ENCODE measurements at regions not wholly inside any gene's neighbourhood (a gene's known extent, or its start where the extent isn't known, plus 50 kb on each side); places are given as distances from the start of the nearest gene placed in this dataset.

GRCh38 chr18:40019797-40020392, 1935.1 kb upstream of the PIK3C3 start:
- no peak for TF ChIP-seq ARNT (IDR thresholded peaks at IDR 0.05)
- TF ChIP-seq L3MBTL2 (conservative IDR thresholded peaks at IDR 0.05): no peak

All from HEK293T (cell line).